ENCODE measurements at regions not wholly inside any gene's neighbourhood (a gene's known extent, or its start where the extent isn't known, plus 50 kb on each side); places are given as distances from the start of the nearest gene placed in this dataset.

DNA sequence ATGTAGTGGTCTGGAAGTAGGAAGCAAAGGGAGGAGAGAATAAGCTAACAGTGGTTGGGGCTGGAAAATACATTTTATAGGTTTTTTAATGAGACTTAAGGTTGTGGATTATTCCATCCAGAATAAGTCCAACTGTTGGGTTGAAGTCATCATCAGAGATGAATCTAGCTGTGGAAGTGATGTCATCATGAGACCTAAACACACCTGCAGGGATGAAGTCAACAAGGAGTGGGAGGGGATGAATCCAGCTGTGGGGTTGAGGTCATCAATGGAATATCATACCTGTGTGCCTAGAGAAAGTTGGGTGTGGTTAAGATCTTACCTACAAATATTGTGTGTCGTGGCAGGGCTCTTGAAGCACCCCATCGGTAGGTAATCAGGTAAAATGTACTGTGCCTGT is 730.7 kb downstream of the RFPL4B start:
- H3K4me2 ChIP-seq = no peak overlapping the region
- ATAC-seq (no peak), DNase-seq (ENCODE audit: low spot score) (no peak)
- no peak overlapping the region for H3K4me3 ChIP-seq
- TF ChIP-seq JUNB (IDR thresholded peaks at IDR 0.05; ENCODE audit: unreplicated experiment) (no peak), ZNF462 (CRISPR knock-in tag; IDR thresholded peaks at IDR 0.05) (no peak), ZNF331 (CRISPR knock-in tag; IDR thresholded peaks at IDR 0.05; ENCODE audit: low read depth) (no peak), ZNF114 (CRISPR knock-in tag; IDR thresholded peaks at IDR 0.05) (no peak), POLR2AphosphoS5 (IDR thresholded peaks at IDR 0.05; ENCODE audit: low read depth) (no peak), EZH2phosphoT487 (IDR thresholded peaks at IDR 0.05; ENCODE audit: unreplicated experiment) (no peak), ETS1 (IDR thresholded peaks at IDR 0.05) (no peak), NANOG (IDR thresholded peaks at IDR 0.05; ENCODE audit: borderline replicate concordance) (no peak), CREB1 (CRISPR knock-in tag; IDR thresholded peaks at IDR 0.05; ENCODE audit: low read depth) (no peak), STAT1 (IDR thresholded peaks at IDR 0.05; ENCODE audit: unreplicated experiment) (no peak), REST (IDR thresholded peaks at IDR 0.05; ENCODE audit: unreplicated experiment) (no peak), EZH2 (IDR thresholded peaks at IDR 0.05; ENCODE audit: low read depth, unreplicated experiment) (no peak), CTCF (conservative IDR thresholded peaks at IDR 0.05; ENCODE audit: low read depth in 2 of 2) (no peak)
- no peak overlapping the region for H3K27ac Mint-ChIP-seq
- H3K9me2 ChIP-seq (ENCODE audit: insufficient read depth) = no peaks in the 10 kb centered on the region
- H3K79me2 ChIP-seq (replicated peaks; ENCODE audit: insufficient read depth) = no peaks in the 10 kb centered on the region
- no peaks in the 10 kb centered on the region for H3K36me3 Mint-ChIP-seq (ENCODE audit: low read depth)
- H3K4me3 Mint-ChIP-seq = no peak overlapping the region
- no peaks in the 10 kb centered on the region for H4K20me1 ChIP-seq (replicated peaks; ENCODE audit: insufficient read depth)
- no peaks in the 10 kb centered on the region for H3K27me3 ChIP-seq (ENCODE audit: insufficient read depth)
- H3K27ac ChIP-seq (ENCODE audit: low read depth) = no peak overlapping the region
- H3K4me1 ChIP-seq (ENCODE audit: insufficient read depth) = no peaks in the 10 kb centered on the region
- no peaks in the 10 kb centered on the region for H3K4me1 Mint-ChIP-seq
- H3F3A ChIP-seq (replicated peaks; ENCODE audit: low read depth) = no peaks in the 10 kb centered on the region
- no peaks in the 10 kb centered on the region for H3K9me3 Mint-ChIP-seq
- H3K27me3 Mint-ChIP-seq (ENCODE audit: insufficient read depth, low read depth, poor library complexity) = peaks cover 2% of the 10 kb centered on the region
- H2AFZ ChIP-seq = no peak overlapping the region
- H3K36me3 ChIP-seq (ENCODE audit: insufficient read depth) = no peaks in the 10 kb centered on the region
